ENCODE measurements at regions not wholly inside any gene's neighbourhood (a gene's known extent, or its start where the extent isn't known, plus 50 kb on each side); places are given as distances from the start of the nearest gene placed in this dataset.

DNA sequence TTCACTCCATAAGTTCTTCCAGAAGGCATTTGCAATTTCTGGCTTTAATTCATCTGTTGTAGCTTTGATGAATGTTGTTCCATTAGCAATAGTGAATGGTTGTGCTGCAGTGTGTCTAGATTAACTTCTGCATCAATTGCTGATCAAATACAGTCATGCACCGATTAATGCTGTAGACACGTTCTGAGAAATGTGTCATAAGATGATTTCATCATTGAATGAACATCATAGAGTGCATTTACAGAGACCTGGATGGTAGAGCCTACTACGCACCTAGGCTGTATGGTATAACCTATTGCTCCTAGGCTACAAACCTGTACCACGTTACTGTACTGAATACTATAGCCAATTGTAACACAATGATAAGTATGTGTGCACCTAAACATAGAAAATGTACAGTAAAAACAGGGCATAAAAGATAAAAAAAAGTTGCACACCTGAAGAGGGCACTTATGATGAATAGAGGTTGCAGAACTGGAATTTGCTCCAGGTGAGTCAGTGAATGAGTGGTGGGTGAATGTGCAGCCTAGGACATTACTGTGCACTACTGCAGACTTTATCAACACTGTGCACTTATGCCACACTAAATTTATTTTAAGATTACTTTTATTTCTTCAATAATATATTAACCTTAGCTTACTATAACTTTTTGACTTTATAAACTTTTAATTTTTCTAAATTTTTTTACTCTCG, 170.7 kb downstream of the HERPUD2 start:
- WGBS, 5 donors, result 78 to 85% (median 84%) methylated on average over 5 of the region's 5 CpGs
- H3K4me1 ChIP-seq, result no peaks in the 10 kb centered on the region

DNA sequence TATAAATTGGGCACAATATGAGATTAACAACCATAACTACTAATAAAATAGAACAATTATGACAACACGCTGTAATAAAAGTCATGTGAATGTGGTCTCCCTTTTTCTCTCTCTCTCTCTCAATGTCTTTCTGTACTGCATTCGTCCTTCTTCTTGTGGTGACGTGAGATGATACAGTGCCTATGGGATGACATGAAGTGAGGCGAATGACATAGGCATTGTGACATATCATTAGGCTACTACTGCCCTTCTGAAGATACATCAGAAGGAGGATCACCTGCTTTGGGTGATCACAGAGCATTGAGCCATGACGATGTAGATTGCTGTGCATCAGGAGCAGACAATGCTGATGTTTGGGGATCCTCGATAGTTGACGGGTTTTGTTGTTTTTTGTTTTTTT, 171.6 kb downstream of the HERPUD2 start:
- no peaks in the 10 kb centered on the region for H3K9me3 ChIP-seq

More for the DNA sequence above, 170.7 kb downstream of the HERPUD2 start:
- H3K9me3 ChIP-seq, result no peaks in the 10 kb centered on the region
- TF ChIP-seq, protein P1, sequence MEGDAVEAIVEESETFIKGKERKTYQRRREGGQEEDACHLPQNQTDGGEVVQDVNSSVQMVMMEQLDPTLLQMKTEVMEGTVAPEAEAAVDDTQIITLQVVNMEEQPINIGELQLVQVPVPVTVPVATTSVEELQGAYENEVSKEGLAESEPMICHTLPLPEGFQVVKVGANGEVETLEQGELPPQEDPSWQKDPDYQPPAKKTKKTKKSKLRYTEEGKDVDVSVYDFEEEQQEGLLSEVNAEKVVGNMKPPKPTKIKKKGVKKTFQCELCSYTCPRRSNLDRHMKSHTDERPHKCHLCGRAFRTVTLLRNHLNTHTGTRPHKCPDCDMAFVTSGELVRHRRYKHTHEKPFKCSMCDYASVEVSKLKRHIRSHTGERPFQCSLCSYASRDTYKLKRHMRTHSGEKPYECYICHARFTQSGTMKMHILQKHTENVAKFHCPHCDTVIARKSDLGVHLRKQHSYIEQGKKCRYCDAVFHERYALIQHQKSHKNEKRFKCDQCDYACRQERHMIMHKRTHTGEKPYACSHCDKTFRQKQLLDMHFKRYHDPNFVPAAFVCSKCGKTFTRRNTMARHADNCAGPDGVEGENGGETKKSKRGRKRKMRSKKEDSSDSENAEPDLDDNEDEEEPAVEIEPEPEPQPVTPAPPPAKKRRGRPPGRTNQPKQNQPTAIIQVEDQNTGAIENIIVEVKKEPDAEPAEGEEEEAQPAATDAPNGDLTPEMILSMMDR (IDR thresholded peaks at IDR 0.05), result no peak
- no peak for TF ChIP-seq POLR2AphosphoS5 (IDR thresholded peaks at IDR 0.05)
- no peak for TF ChIP-seq EP300 (IDR thresholded peaks at IDR 0.05)
- TF ChIP-seq POLR2A (IDR thresholded peaks at IDR 0.05), result no peak
- H3K27me3 ChIP-seq, result peaks cover 0 to 38% (median 0%) of the 10 kb centered on the region in 3 donors
- no peak for DNase-seq
- no peak overlapping the region for H3K27ac ChIP-seq
- intact Hi-C loops (cut with DNase I; ENCODE audit: low total_unique reads), result no loop called here
- H3K36me3 ChIP-seq, result no peaks in the 10 kb centered on the region
- H3K4me3 ChIP-seq, result no peak overlapping the region

DNA sequence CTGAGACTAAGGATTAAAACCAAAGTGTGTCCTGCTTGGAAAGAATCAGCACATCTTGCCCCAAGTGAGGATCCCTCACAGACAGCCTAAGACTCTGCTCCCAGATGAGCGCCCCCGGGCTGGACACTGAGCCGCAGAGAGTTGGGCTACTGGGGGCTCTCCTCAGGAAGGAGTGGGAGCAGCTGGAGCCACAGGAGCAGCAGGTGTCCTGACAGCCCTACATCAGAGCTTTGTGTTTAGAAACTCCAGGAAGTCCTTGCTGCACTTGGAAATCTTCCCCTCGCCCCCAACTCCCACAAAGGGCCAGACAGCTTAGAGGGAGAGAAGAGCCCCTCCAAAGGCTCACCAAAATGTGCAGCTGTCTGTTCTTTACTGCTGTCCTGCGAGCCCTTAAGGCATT, 172.2 kb downstream of the HERPUD2 start:
- no peak overlapping the region for H3K27ac ChIP-seq
- H3K4me1 ChIP-seq, result no peaks in the 10 kb centered on the region
- 21 to 33% (median 30%) methylated on average over 5 of the region's 5 CpGs for WGBS, 5 donors
- intact Hi-C loops (cut with DNase I; ENCODE audit: low total_unique reads), result no loop called here
- no peak overlapping the region for H3K4me3 ChIP-seq
- DNase-seq, result no peak
- TF ChIP-seq, protein P1 (IDR thresholded peaks at IDR 0.05), result no peak
- TF ChIP-seq POLR2AphosphoS5 (IDR thresholded peaks at IDR 0.05), result no peak
- TF ChIP-seq POLR2A (IDR thresholded peaks at IDR 0.05), result no peak
- TF ChIP-seq EP300 (IDR thresholded peaks at IDR 0.05), result no peak
- H3K27me3 ChIP-seq, result peaks cover 0 to 38% (median 0%) of the 10 kb centered on the region in 3 donors
- H3K9me3 ChIP-seq, result no peaks in the 10 kb centered on the region
- no peaks in the 10 kb centered on the region for H3K36me3 ChIP-seq

More for the DNA sequence above, 171.6 kb downstream of the HERPUD2 start:
- H3K36me3 ChIP-seq, result no peaks in the 10 kb centered on the region
- no peak overlapping the region for H3K4me3 ChIP-seq
- no peak for TF ChIP-seq POLR2A (IDR thresholded peaks at IDR 0.05)
- TF ChIP-seq, protein P1 (IDR thresholded peaks at IDR 0.05), result no peak
- TF ChIP-seq POLR2AphosphoS5 (IDR thresholded peaks at IDR 0.05), result no peak
- TF ChIP-seq EP300 (IDR thresholded peaks at IDR 0.05), result no peak
- intact Hi-C loops (cut with DNase I; ENCODE audit: low total_unique reads), result no loop called here
- H3K27me3 ChIP-seq, result peaks cover 0 to 38% (median 0%) of the 10 kb centered on the region in 3 donors
- no peak for DNase-seq
- 83 to 88% (median 86%) methylated on average over 7 of the region's 7 CpGs for WGBS, 5 donors
- H3K27ac ChIP-seq, result no peak overlapping the region
- H3K4me1 ChIP-seq, result no peaks in the 10 kb centered on the region

DNA sequence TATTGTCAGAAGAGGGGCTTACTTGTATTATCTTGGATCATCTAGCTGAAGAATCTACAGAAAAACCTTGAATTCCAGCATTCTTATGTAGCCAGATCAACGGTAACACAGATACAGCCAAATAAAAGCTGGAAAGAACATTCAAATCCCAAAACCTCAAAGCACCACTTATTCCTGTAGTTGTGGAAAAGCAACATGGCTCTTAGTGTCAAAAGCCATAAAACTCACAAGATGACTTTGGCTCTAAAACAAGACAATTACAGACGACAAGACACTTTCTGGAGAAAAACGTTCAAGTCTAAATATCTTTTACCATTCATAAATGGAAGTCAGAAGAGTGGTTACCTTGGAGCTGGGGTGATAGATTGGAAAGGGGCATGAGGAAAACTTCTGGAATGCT, 173.0 kb downstream of the HERPUD2 start:
- no peaks in the 10 kb centered on the region for H3K36me3 ChIP-seq
- peaks cover 0 to 32% (median 0%) of the 10 kb centered on the region in 3 donors for H3K27me3 ChIP-seq
- intact Hi-C loops (cut with DNase I; ENCODE audit: low total_unique reads), result no loop called here
- no peak for DNase-seq
- TF ChIP-seq EP300 (IDR thresholded peaks at IDR 0.05), result no peak
- TF ChIP-seq POLR2A (IDR thresholded peaks at IDR 0.05), result no peak
- TF ChIP-seq, protein P1 (IDR thresholded peaks at IDR 0.05), result no peak
- no peak for TF ChIP-seq POLR2AphosphoS5 (IDR thresholded peaks at IDR 0.05)
- 51 to 60% (median 59%) methylated on average over 3 of the region's 3 CpGs for WGBS, 5 donors
- H3K4me1 ChIP-seq, result no peaks in the 10 kb centered on the region
- no peak overlapping the region for H3K27ac ChIP-seq
- H3K4me3 ChIP-seq, result no peak overlapping the region
- no peaks in the 10 kb centered on the region for H3K9me3 ChIP-seq
